ENCODE measurements at regions not wholly inside any gene's neighbourhood (a gene's known extent, or its start where the extent isn't known, plus 50 kb on each side); places are given as distances from the start of the nearest gene placed in this dataset.

GRCh38 chr19:31223740-31224534 lies 125.3 kb downstream of the TSHZ3 start:
- peak; percentile 76 for DNase-seq (ENCODE audit: low spot score)

- DNase-seq (ENCODE audit: low spot score): no peak
Measured at GRCh38 chr19:31220540-31220939, 128.7 kb downstream of the TSHZ3 start.

GRCh38 chr19:31214997-31215396 lies 134.2 kb downstream of the TSHZ3 start:
- no peak for DNase-seq (ENCODE audit: low spot score)

GRCh38 chr19:31214086-31214485 lies 135.2 kb downstream of the TSHZ3 start:
- no peak for DNase-seq (ENCODE audit: low spot score)

GRCh38 chr19:31211088-31211487 lies 138.1 kb downstream of the TSHZ3 start:
- no peak for DNase-seq (ENCODE audit: low spot score)

GRCh38 chr19:31205887-31206518 lies 143.2 kb downstream of the TSHZ3 start:
- no peak for DNase-seq (ENCODE audit: low spot score)

GRCh38 chr19:31204115-31204514 lies 145.1 kb downstream of the TSHZ3 start:
- no peak for DNase-seq (ENCODE audit: low spot score)

GRCh38 chr19:31185261-31185660 lies 164.0 kb downstream of the TSHZ3 start:
- no peak for DNase-seq (ENCODE audit: low spot score)

- DNase-seq (ENCODE audit: low spot score): no peak
Measured at GRCh38 chr19:31181535-31181934, 167.7 kb downstream of the TSHZ3 start.

- no peak for DNase-seq (ENCODE audit: low spot score)
Measured at GRCh38 chr19:31180907-31181306, 168.3 kb downstream of the TSHZ3 start.

- DNase-seq (ENCODE audit: low spot score): no peak
Measured at GRCh38 chr19:31179471-31179852, 169.8 kb downstream of the TSHZ3 start.

- no peak for DNase-seq (ENCODE audit: low spot score)
Measured at GRCh38 chr19:31178833-31179470, 170.3 kb downstream of the TSHZ3 start.

- DNase-seq (ENCODE audit: low spot score): no peak
Measured at GRCh38 chr19:31177246-31177645, 172.0 kb downstream of the TSHZ3 start.

GRCh38 chr19:31175564-31176348 lies 173.5 kb downstream of the TSHZ3 start:
- DNase-seq (ENCODE audit: low spot score): no peak

- no peak for DNase-seq (ENCODE audit: low spot score)
Measured at GRCh38 chr19:31174948-31175347, 174.3 kb downstream of the TSHZ3 start.

GRCh38 chr19:31173991-31174390 lies 175.2 kb downstream of the TSHZ3 start:
- DNase-seq (ENCODE audit: low spot score): no peak

- no peak for DNase-seq (ENCODE audit: low spot score)
Measured at GRCh38 chr19:31171936-31172335, 177.3 kb downstream of the TSHZ3 start.

- no peak for DNase-seq (ENCODE audit: low spot score)
Measured at GRCh38 chr19:31170046-31170445, 179.2 kb downstream of the TSHZ3 start.

GRCh38 chr19:31168106-31168625 lies 181.1 kb downstream of the TSHZ3 start:
- no peak for DNase-seq (ENCODE audit: low spot score)

- no peak for DNase-seq (ENCODE audit: low spot score)
Measured at GRCh38 chr19:31167690-31168089, 181.5 kb downstream of the TSHZ3 start.

GRCh38 chr19:31166206-31166605 lies 183.0 kb downstream of the TSHZ3 start:
- DNase-seq (ENCODE audit: low spot score): no peak

- no peak for DNase-seq (ENCODE audit: low spot score)
Measured at GRCh38 chr19:31164791-31165251, 184.4 kb downstream of the TSHZ3 start.

All from left forelimb (tissue), 1 donor.